ENCODE measurements at regions not wholly inside any gene's neighbourhood (a gene's known extent, or its start where the extent isn't known, plus 50 kb on each side); places are given as distances from the start of the nearest gene placed in this dataset.

DNA sequence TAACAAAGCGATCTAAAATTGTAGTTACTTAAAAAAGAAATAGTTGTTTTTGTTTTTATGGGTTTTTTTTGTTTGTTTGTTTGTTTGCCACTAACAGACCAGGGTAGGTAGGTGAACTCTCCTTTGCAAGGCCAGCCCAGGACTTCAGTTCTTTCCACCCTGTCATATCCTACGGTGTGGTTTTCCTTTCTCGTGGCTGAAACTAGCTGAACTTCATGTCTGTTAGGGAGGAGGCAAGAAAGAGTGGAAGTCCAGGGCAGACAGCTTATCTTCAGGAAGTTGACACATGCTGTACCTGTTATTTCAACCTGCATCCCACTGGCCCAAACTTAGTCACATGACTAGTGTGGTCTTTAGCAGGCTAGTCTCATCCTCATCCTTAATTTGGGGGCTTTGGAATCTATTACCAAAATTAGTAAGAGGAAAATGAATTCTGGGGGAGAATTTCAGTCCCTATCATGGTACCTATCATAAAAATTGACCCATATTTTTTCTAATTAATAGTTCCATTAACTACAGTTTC lies 62.9 kb upstream of the LRRC7 start:
- TF ChIP-seq EZH2phosphoT487 (IDR thresholded peaks at IDR 0.05; ENCODE audit: insufficient read depth, low read depth), result no peak
- no peak for TF ChIP-seq EZH2 (IDR thresholded peaks at IDR 0.05; ENCODE audit: insufficient read depth, poor library complexity, severe bottlenecking)

All from GM23248 (cell line).